Liver (tissue), 8 donors: ENCODE measurements at regions not wholly inside any gene's neighbourhood (a gene's known extent, or its start where the extent isn't known, plus 50 kb on each side); places are given as distances from the start of the nearest gene placed in this dataset.

Experiments
- DNase-seq: peaks from one replicate; pipeline ENCODE4 v3.0.0-alpha.2; 2017; ENCODE audit warnings: low spot score
- H3K27ac ChIP-seq, 2 donors: one replicate each; pipeline ENCODE4 v1.7.0; 2013; ENCODE audit warnings: inconsistent platforms in 2 of 2, low read length in 2 of 2, control low read depth in 1 of 2, low read depth in 1 of 2, mild to moderate bottlenecking in 1 of 2
- H3K27me3 ChIP-seq, 4 donors: one replicate each; pipeline versions ENCODE4 v1.6.1 to v1.7.0; 2013; ENCODE audit warnings: low read length in 3 of 4, inconsistent platforms in 1 of 4, mild to moderate bottlenecking in 1 of 4, moderate library complexity in 1 of 4; ENCODE audit not compliant: control insufficient read depth in 4 of 4, insufficient read depth in 4 of 4
- H3K36me3 ChIP-seq, 4 donors: one replicate each; pipeline versions ENCODE4 v1.6.1 to v1.7.0; 2013; ENCODE audit warnings: low read length in 3 of 4, mild to moderate bottlenecking in 3 of 4, low read depth in 1 of 4, moderate library complexity in 1 of 4; ENCODE audit not compliant: control insufficient read depth in 4 of 4, insufficient read depth in 3 of 4
- H3K4me1 ChIP-seq, 4 donors: one replicate each; pipeline versions ENCODE4 v1.6.1 to v1.7.0; 2013; ENCODE audit warnings: low read length in 3 of 4, mild to moderate bottlenecking in 3 of 4, moderate library complexity in 1 of 4; ENCODE audit not compliant: control insufficient read depth in 4 of 4, insufficient read depth in 4 of 4
- H3K4me3 ChIP-seq, 3 donors: one replicate each; pipeline versions ENCODE4 v1.6.1 to v1.7.0; 2013; ENCODE audit warnings: low read length in 3 of 3, control low read depth in 1 of 3, low read depth in 1 of 3, mild to moderate bottlenecking in 1 of 3
- H3K9ac ChIP-seq, 2 donors: one replicate each; pipeline ENCODE4 v1.7.0; 2013; ENCODE audit warnings: low read length in 2 of 2, mild to moderate bottlenecking in 2 of 2, moderate library complexity in 2 of 2, control low read depth in 1 of 2, low read depth in 1 of 2
- H3K9me3 ChIP-seq, 4 donors: one replicate each; pipeline versions ENCODE4 v1.6.1 to v1.7.0; 2013; ENCODE audit warnings: low read length in 3 of 4; ENCODE audit not compliant: control insufficient read depth in 4 of 4
- EGR1 ChIP-seq, 2 donors: IDR thresholded peaks; 2 replicates each; pipeline ENCODE4 v1.6.1; 2016 to 2018; ENCODE audit warnings: antibody characterized with exemption in 2 of 2, low read depth in 2 of 2
- FOXA1 ChIP-seq: IDR thresholded peaks from 2 replicates; pipeline ENCODE4 v1.6.1; 2016; ENCODE audit warnings: antibody characterized with exemption
- FOXA2 ChIP-seq: IDR thresholded peaks from 2 replicates; pipeline ENCODE4 v1.6.1; 2016; ENCODE audit warnings: antibody characterized with exemption
- GABPA ChIP-seq, 2 donors: IDR thresholded peaks in 1 of 2; conservative IDR thresholded peaks in 1 of 2; 2 replicates each; pipeline ENCODE4 v1.6.1; 2016; ENCODE audit warnings: antibody characterized with exemption in 2 of 2, mild to moderate bottlenecking in 1 of 2, moderate library complexity in 1 of 2
- HNF4A ChIP-seq, 2 donors: conservative IDR thresholded peaks; 2 replicates each; pipeline ENCODE4 v1.6.1; 2016; ENCODE audit warnings: antibody characterized with exemption in 2 of 2, mild to moderate bottlenecking in 2 of 2
- HNF4G ChIP-seq: IDR thresholded peaks from 2 replicates; pipeline ENCODE4 v1.6.1; 2016; ENCODE audit warnings: antibody characterized with exemption
- JUND ChIP-seq, 2 donors: IDR thresholded peaks; 2 replicates each; pipeline ENCODE4 v1.6.1; 2016; ENCODE audit warnings: antibody characterized with exemption in 2 of 2
- NR2F2 ChIP-seq: IDR thresholded peaks from 2 replicates; pipeline ENCODE4 v1.6.1; 2016; ENCODE audit warnings: antibody characterized with exemption
- RAD21 ChIP-seq, 2 donors: IDR thresholded peaks; 2 replicates each; pipeline ENCODE4 v1.6.1; 2016; ENCODE audit warnings: antibody characterized with exemption in 2 of 2, mild to moderate bottlenecking in 2 of 2
- RXRA ChIP-seq, 2 donors: IDR thresholded peaks; 2 replicates each; pipeline ENCODE4 v1.6.1; 2017 to 2018; ENCODE audit warnings: antibody characterized with exemption in 2 of 2, mild to moderate bottlenecking in 1 of 2
- SP1 ChIP-seq: IDR thresholded peaks from 2 replicates; pipeline ENCODE4 v1.6.1; 2018; ENCODE audit warnings: antibody characterized with exemption, mild to moderate bottlenecking
- TAF1 ChIP-seq: conservative IDR thresholded peaks from 2 replicates; pipeline ENCODE4 v1.6.1; 2016; ENCODE audit warnings: antibody characterized with exemption, mild to moderate bottlenecking
- WGBS: extraction: QIAGEN DNeasy Blood & Tissue Kit; methylation state at CpG from one replicate; pipeline ENCODE4 v1.1.7; 2013; 5-methylcytosine and 5-hydroxymethylcytosine counted together
- TF ChIP-seq, protein P1 (sequence below): fragments of 150-350 bp; IDR thresholded peaks from 2 replicates; pipeline ENCODE4 v1.5.1; 2017; ENCODE audit warnings: improper control_type of control experiment, low read depth, low read length; ENCODE audit not compliant: missing input control
- TF ChIP-seq, protein P2 (sequence below): IDR thresholded peaks from 2 replicates; pipeline ENCODE4 v1.6.1; 2016; ENCODE audit warnings: antibody characterized with exemption
- TF ChIP-seq, protein P3 (sequence below): IDR thresholded peaks from 2 replicates; pipeline ENCODE4 v1.6.1; 2016; ENCODE audit warnings: antibody characterized with exemption
- TF ChIP-seq, protein P4 (sequence below): IDR thresholded peaks from 2 replicates; pipeline ENCODE4 v1.6.1; 2016; ENCODE audit warnings: antibody characterized with exemption, mild to moderate bottlenecking
- donor health status: healthy.
- donor health status: healthy.
- donor health status: healthy.
- donor health status: healthy.
- donor health status: healthy.

DNA sequence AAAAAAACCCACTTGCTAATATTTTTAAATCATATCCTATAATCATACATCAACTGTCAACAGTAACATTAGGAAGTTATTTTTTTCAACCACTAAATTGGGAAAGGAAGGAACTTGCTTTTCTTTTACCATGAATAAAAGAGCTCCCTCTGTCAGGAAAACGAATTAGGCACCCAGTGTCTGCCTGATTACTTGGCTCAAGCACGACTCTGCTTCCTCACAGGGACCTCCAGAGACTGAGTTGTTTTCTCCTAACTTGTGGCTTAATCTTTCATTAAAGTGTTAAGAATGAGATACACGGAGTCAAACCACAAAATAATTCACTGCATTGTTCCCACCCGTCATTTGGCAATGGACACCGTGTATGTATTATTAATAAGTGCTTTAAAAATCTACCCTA lies 1405.1 kb upstream of the EYS start:
- 30% methylated on average over 5 of the region's 5 CpGs for WGBS
- TF ChIP-seq JUND (IDR thresholded peaks at IDR 0.05) (no peak), TAF1 (no peak), HNF4A (conservative IDR thresholded peaks at IDR 0.05) (no peak), RAD21 (IDR thresholded peaks at IDR 0.05) (no peak), RXRA (IDR thresholded peaks at IDR 0.05) (no peak), HNF4G (no peak), EGR1 (IDR thresholded peaks at IDR 0.05; ENCODE audit: low read depth in 2 of 2) (no peak), SP1 (no peak), NR2F2 (no peak)
- TF ChIP-seq, protein P1, sequence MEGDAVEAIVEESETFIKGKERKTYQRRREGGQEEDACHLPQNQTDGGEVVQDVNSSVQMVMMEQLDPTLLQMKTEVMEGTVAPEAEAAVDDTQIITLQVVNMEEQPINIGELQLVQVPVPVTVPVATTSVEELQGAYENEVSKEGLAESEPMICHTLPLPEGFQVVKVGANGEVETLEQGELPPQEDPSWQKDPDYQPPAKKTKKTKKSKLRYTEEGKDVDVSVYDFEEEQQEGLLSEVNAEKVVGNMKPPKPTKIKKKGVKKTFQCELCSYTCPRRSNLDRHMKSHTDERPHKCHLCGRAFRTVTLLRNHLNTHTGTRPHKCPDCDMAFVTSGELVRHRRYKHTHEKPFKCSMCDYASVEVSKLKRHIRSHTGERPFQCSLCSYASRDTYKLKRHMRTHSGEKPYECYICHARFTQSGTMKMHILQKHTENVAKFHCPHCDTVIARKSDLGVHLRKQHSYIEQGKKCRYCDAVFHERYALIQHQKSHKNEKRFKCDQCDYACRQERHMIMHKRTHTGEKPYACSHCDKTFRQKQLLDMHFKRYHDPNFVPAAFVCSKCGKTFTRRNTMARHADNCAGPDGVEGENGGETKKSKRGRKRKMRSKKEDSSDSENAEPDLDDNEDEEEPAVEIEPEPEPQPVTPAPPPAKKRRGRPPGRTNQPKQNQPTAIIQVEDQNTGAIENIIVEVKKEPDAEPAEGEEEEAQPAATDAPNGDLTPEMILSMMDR = no peak

GRCh38 chr6:67102743-67103142 lies 1395.7 kb upstream of the EYS start:
- 55% methylated on average over 1 of the region's 1 CpG for WGBS

More for the DNA sequence above, 1405.1 kb upstream of the EYS start:
- Histone ChIP-seq H3K27me3 (no peaks in the 10 kb centered on the region), H3K9ac (no peak overlapping the region), H3K4me1 (no peaks in the 10 kb centered on the region), H3K27ac (no peak overlapping the region), H3K9me3 (no peaks in the 10 kb centered on the region), H3K36me3 (no peaks in the 10 kb centered on the region), H3K4me3 (no peak overlapping the region)
- DNase-seq = no peak

More at GRCh38 chr6:67102743-67103142, 1395.7 kb upstream of the EYS start:
- Histone ChIP-seq H3K27ac (no peak overlapping the region), H3K9ac (no peak overlapping the region), H3K4me1 (no peaks in the 10 kb centered on the region), H3K36me3 (no peaks in the 10 kb centered on the region), H3K27me3 (no peaks in the 10 kb centered on the region), H3K9me3 (no peaks in the 10 kb centered on the region), H3K4me3 (no peak overlapping the region)
- no peak for DNase-seq
- TF ChIP-seq, protein P2, sequence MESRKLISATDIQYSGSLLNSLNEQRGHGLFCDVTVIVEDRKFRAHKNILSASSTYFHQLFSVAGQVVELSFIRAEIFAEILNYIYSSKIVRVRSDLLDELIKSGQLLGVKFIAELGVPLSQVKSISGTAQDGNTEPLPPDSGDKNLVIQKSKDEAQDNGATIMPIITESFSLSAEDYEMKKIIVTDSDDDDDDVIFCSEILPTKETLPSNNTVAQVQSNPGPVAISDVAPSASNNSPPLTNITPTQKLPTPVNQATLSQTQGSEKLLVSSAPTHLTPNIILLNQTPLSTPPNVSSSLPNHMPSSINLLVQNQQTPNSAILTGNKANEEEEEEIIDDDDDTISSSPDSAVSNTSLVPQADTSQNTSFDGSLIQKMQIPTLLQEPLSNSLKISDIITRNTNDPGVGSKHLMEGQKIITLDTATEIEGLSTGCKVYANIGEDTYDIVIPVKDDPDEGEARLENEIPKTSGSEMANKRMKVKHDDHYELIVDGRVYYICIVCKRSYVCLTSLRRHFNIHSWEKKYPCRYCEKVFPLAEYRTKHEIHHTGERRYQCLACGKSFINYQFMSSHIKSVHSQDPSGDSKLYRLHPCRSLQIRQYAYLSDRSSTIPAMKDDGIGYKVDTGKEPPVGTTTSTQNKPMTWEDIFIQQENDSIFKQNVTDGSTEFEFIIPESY = no peak
- TF ChIP-seq, protein P1 = no peak
- TF ChIP-seq, protein P3, sequence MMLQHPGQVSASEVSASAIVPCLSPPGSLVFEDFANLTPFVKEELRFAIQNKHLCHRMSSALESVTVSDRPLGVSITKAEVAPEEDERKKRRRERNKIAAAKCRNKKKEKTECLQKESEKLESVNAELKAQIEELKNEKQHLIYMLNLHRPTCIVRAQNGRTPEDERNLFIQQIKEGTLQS = no peak
- TF ChIP-seq GABPA (IDR thresholded peaks at IDR 0.05 in 1 of 2, conservative IDR thresholded peaks at IDR 0.05 in 1 of 2) = no peak
- TF ChIP-seq, protein P4, sequence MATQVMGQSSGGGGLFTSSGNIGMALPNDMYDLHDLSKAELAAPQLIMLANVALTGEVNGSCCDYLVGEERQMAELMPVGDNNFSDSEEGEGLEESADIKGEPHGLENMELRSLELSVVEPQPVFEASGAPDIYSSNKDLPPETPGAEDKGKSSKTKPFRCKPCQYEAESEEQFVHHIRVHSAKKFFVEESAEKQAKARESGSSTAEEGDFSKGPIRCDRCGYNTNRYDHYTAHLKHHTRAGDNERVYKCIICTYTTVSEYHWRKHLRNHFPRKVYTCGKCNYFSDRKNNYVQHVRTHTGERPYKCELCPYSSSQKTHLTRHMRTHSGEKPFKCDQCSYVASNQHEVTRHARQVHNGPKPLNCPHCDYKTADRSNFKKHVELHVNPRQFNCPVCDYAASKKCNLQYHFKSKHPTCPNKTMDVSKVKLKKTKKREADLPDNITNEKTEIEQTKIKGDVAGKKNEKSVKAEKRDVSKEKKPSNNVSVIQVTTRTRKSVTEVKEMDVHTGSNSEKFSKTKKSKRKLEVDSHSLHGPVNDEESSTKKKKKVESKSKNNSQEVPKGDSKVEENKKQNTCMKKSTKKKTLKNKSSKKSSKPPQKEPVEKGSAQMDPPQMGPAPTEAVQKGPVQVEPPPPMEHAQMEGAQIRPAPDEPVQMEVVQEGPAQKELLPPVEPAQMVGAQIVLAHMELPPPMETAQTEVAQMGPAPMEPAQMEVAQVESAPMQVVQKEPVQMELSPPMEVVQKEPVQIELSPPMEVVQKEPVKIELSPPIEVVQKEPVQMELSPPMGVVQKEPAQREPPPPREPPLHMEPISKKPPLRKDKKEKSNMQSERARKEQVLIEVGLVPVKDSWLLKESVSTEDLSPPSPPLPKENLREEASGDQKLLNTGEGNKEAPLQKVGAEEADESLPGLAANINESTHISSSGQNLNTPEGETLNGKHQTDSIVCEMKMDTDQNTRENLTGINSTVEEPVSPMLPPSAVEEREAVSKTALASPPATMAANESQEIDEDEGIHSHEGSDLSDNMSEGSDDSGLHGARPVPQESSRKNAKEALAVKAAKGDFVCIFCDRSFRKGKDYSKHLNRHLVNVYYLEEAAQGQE = no peak
- no peak for TF ChIP-seq JUND (IDR thresholded peaks at IDR 0.05)
- TF ChIP-seq HNF4A (conservative IDR thresholded peaks at IDR 0.05) = no peak
- TF ChIP-seq TAF1 = no peak
- no peak for TF ChIP-seq EGR1 (IDR thresholded peaks at IDR 0.05; ENCODE audit: low read depth in 2 of 2)
- TF ChIP-seq HNF4G = no peak
- TF ChIP-seq RAD21 (IDR thresholded peaks at IDR 0.05) = no peak
- TF ChIP-seq FOXA2 = no peak
- no peak for TF ChIP-seq RXRA (IDR thresholded peaks at IDR 0.05)
- TF ChIP-seq FOXA1 = no peak
- no peak for TF ChIP-seq SP1
- no peak for TF ChIP-seq NR2F2
